HG02840 (cell line): ENCODE measurements at regions not wholly inside any gene's neighbourhood (a gene's known extent, or its start where the extent isn't known, plus 50 kb on each side); places are given as distances from the start of the nearest gene placed in this dataset.

Source experiments
- ATAC-seq: cut with Tn5 transposase; IDR thresholded peaks from one replicate; pipeline ENCODE4 v1.9.1; 2021; ENCODE audit warnings: mild to moderate bottlenecking, moderate library complexity, moderate number of reproducible peaks; ENCODE audit not compliant: unreplicated experiment, low FRiP score

GRCh38 chr9:7900541-7900940, 101.0 kb upstream of the DMAC1 start:
- ATAC-seq = no peak

DNA sequence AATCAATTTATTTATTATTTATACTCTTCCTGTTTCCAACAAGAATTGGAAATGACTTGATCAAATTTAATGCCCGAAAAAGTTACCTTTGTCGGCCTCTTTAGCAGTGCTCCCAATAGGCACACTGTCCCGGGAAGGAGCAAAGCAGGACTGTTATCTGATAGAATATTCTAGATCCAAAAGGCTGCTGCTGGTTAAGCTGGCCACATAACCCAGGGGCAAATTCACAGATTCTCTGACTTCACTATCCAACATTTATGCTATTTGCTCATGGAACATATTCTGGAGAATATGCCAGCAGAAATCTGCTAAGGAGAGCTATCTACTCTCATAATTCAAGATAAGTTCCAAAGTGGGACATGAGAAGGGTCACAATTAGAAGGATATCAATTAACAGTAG, 100.2 kb upstream of the DMAC1 start:
- no peak for ATAC-seq

GRCh38 chr9:7894231-7894630, 94.7 kb upstream of the DMAC1 start:
- no peak for ATAC-seq

GRCh38 chr9:7892975-7893374, 93.4 kb upstream of the DMAC1 start:
- ATAC-seq = no peak

DNA sequence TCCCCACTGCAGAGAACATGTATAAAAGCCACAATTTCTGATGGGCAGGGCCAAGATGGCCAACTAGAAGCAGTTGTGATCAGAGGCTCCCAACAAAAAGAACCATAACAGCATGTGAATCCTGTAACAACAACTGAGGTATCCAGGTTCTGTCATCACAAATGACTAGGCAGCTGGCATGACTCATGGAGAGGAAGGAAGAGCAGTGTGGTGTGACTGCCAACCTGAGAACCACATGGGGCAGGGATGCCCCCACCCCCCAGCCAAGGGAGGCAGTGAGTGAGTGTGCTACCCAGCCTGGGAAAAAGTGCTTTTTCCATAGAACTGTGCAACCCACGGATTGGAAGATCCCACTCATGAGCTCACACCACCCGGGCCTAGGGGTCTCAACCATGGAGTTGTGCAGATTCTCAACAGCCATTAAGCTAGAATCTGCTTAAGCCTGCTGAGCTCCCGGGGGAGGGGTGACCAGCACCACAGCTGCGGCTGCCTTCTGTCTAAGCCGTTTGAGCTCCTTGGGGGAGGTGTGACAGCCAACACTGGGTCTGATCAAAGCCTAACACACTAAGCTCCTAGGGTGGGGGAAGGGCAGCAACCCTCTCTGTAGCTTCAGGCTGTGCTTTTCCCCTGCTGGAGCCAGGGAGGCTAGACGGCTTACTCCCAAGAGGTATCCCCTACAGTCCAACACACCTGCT, 80.1 kb upstream of the DMAC1 start:
- ATAC-seq = no peak

- no peak for ATAC-seq
Measured at GRCh38 chr9:7871977-7872730, 72.6 kb upstream of the DMAC1 start.

DNA sequence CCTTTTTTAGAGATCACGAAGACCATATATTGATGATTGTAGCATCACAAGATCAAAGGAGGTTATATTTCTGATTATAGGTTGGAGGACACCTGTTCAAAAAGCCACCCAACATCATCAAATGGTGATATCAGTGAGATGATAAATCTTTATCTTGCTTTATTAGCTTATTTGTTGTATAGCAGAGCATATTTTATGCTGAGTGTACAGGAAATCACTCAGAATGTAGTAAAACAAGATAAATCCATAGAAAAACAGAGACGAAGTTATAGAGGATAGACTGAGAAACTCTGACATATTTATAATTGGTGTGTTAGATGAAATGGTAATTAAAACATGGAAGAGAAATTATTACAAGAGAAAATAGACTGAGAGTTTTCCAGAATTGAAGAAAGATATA, 69.8 kb upstream of the DMAC1 start:
- no peak for ATAC-seq

GRCh38 chr9:7862170-7862569, 62.6 kb upstream of the DMAC1 start:
- no peak for ATAC-seq

- ATAC-seq = no peak
Measured at GRCh38 chr9:7861086-7861485, 61.5 kb upstream of the DMAC1 start.

GRCh38 chr9:7860335-7860709, 60.7 kb upstream of the DMAC1 start:
- ATAC-seq = no peak

DNA sequence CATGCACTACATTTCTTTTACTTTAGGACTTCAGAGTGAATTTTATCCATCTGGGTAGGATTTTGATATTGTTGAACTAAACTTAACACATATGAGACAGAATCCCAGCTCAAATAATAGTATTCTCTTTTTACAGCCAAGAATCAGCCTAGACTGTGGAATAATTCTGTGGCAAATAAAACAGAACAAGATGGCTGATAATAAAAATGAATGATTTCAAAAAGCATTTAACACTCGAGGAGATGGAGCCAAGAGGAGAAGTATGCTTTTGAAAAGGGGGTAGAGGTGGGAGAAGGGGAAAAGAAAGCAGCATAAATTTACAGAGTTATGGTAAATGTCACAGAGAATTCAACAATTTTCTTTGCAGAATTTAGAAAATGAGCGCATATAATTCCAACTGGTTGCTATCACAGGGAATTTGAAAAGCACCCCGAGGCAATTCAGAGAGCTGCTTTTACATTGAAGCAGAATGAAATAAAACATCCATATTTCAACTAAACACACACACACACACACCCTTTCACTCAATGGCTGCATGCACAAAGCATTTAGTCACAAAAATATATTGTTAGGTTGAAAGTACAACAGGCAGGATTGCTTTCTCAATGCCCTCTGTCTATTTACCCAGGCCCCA, 60.2 kb upstream of the DMAC1 start:
- no peak for ATAC-seq

- no peak for ATAC-seq
Measured at GRCh38 chr9:7858166-7858565, 58.6 kb upstream of the DMAC1 start.

DNA sequence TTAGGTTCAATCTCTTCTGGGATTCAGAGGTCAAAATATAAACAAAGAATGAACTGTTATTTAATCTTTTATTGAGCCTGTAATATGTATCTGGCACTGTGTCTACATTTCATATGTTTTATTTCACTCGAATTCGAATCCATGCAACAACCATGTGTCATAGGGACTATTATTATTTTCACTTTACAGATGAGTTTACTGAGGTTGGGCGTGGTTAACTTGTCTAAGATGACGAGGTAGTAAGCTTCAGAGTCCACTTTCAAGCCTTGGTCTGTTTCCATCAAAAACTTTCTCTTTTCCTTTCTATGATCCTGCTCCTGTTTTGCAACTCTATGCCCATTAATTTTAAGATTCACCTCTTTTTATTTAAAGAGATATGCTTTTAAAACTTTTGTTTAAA, 55.2 kb upstream of the DMAC1 start:
- ATAC-seq = no peak
